NCI-H2107 treated with DMSO at 0.1 percent for 48 hours (cell line): ENCODE measurements at regions not wholly inside any gene's neighbourhood (a gene's known extent, or its start where the extent isn't known, plus 50 kb on each side); places are given as distances from the start of the nearest gene placed in this dataset.

Experiments used
- DNase-seq: peaks from one replicate; lab custom pipeline; 2025; ENCODE audit not compliant: unreplicated experiment; lab: John Stamatoyannopoulos, UW

DNA sequence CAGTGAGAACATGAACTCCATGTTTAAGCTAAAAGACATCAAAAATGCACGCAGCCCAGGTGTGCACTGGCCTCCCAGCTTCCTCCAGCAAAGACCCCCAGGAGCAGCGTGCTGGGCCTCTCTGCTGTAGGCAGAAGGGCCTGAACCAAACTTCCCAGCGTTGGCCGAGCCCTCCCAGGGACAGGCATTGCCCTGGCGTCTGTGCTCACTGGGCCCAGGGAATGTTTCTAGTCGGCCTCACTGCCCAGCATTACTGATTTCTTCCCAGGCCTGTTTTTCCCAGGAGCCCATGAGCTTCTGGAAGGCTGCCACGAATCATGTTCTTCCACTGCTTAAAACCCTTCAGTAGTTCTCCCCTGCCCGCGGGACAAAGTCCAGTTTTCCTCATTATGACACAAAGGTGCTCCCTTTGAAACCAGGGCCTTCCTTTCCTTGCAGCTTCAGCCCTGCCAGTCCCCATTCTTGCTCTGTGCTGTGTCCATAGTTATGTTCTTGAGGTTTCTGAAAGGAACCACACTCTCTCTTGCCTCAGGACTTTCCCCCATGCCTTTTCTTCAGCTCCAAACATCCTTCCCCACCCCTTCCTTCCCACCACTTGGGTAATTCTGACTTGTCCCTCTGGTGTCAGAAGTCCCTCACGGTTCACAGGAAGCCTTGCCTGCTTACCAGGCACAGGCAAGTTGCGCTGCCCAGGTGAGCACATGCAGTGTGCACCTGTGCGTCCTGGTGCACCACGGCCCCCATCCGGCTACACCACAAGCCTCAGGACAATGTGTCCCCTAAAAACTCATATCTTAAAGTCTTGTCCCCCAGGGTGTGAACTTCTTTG is 93.4 kb upstream of the ENPP6 start:
- DNase-seq: no peak

DNA sequence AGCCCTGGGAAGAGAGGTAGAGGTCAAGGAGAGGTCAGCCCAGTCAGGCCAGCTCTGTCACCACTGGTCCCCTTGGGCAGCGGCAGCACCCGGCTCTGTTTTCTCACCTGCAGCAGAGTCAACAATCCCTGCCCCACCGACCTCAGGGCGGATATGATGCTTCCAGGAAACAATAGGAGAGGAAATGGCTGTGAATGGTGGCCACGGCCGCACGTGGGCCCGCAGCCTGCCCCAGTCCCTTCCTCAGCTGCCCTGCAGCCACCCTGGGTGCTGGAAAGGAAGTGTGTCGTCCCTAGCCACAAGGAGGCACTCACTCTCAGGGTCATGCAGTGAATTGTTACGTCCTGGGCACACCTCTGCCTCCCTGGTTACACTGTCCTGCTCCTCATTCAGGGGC is 92.5 kb upstream of the ENPP6 start:
- no peak for DNase-seq

DNA sequence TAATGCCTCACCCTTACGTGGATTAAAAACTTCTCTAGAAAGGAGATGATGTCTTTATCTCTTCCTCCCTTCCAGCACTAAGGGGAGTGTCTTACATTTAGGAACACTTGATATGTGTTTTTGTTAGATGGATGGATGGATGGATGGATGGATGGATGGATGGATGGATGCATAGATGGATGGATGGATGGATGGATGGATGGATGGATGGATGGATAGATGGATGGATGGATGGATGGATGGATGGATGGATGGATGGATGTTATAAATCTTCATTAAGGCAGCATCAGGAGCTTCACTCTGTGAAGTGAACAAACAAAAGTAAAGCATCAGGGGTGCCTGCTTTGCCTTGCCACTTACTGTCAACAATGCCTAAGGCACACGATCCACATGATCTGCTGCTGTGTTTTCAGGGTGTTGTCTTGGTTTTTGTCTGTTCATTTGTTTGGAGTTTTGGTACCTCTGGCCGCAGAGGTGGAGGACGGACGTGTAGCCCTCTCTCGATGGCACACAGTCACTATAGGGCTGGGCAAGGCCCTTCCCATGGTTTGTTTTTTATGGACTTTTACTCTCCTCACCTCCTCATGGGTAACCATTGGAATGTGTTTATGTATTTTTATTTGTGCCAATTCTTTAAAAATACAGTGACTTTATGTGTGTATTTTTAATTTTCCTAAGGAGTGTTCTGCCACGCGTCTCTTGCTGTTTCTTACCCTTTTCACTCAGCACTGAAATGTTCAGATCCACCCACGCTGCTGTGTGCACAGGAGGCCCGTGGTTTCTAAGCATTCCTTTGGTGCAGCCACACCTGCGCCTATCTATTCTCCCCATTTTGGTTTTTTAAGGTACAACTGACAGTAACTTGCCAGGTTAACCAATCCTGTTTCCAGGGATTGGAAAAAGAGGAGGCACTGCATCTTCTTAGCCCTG is 91.8 kb upstream of the ENPP6 start:
- no peak for DNase-seq

- no peak for DNase-seq
These were observed 89.3 kb upstream of the ENPP6 start for GRCh38 chr4:184306949-184307348.

- DNase-seq: no peak
These were observed 88.8 kb upstream of the ENPP6 start for GRCh38 chr4:184306470-184306869.

DNA sequence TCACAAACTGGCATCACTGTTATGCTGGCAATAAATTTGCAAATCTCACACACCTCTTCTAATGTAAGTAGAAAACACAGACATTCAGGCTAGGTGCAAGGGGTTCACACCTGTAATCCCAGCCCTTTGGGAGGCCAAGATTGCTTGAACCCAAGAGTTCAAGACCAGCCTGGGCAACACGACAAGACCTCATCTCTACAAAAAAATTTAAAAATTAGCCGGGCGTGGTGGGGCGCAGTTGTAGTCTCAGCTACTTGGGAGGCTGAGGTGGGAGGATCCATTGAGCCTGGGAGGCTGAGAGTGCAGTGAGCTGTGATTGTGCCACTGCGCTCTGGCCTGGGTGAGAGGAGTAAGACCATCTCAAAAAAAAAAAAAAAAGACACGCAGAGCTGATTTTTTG is 83.1 kb upstream of the ENPP6 start:
- no peak for DNase-seq

GRCh38 chr4:184298254-184298653 is 80.6 kb upstream of the ENPP6 start:
- DNase-seq: no peak

DNA sequence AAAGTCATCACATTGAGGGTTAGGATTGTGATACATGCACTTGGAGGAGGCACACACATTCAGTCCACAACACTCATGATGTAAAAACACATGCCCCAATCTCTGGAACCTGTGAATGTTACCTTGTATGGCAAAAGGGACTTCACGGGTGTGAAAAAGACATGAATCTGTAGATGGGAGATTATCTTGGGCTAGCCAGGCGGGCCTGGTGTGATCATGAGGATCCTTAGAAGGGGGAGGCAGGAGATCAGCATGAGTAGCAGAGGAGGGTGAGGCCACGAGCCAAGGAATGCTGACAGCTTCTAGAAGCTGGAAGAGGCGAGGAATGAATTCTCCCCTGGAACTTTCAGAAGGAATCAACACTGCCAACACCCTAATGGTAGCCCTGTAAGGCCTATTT is 77.5 kb upstream of the ENPP6 start:
- DNase-seq: no peak

- no peak for DNase-seq
These were observed 77.0 kb upstream of the ENPP6 start for GRCh38 chr4:184294606-184295133.

DNA sequence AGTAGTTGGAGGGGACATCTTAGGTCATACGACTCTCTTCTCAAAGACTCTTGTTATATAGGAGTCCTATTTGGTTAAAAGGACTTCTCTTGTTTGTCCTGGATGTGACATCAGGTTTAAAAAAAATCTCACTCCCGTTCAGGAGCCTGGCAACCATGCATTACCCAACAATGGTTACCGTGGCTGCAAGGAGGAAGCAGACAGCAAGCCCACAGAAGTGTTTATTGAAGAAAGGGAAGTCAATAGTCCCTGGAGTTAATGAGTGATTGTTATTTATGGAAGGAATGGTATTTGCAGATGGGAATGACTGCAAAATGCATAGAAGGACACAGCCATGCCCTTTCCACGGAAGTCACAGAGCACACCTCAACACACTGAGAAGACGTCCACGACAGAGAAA is 75.9 kb upstream of the ENPP6 start:
- DNase-seq: peak; percentile 47

DNA sequence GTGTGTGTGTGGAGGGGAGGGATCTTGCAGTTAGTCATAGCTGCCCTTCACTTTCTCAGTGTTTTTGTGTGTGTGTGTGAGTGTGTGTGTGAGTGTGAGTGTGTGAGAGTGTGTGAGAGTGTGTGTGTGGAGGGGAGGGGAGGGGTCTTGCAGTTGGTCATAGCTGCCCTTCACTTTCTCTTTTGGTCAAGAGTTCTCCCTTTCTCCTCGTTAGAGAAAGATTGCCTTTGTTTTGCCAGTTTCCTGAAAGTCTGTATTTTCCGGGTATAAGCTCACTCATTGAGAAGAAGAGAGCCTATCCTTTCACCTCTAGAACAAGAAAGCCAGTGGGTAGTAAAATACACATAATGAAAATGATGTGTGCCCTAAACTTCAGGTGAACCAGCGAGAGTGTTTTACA is 75.2 kb upstream of the ENPP6 start:
- DNase-seq: no peak

GRCh38 chr4:184292465-184292867 is 74.8 kb upstream of the ENPP6 start:
- no peak for DNase-seq

DNA sequence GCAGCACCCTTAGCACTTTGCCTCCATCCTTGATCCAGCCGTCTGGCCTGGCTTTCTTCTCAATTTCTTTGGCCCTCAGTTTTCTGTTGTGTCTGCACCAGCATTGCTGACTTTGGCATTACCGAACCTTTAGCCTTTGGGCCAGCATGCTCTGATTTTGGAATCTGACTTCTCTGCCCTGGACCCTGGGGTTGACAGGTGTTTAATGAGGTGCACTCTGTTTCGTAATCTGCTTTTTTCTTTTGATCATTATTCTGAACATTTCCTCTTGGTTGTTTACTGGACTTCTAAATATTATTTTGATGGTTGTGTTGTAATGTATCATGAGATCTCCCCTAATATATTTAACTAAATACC is 71.5 kb upstream of the ENPP6 start:
- no peak for DNase-seq

GRCh38 chr4:184288451-184289178 is 70.9 kb upstream of the ENPP6 start:
- DNase-seq: peak; percentile 23

- DNase-seq: peak; percentile 70
These were observed 70.1 kb upstream of the ENPP6 start for GRCh38 chr4:184287697-184288255.

GRCh38 chr4:184286358-184286757 is 68.7 kb upstream of the ENPP6 start:
- DNase-seq: no peak

DNA sequence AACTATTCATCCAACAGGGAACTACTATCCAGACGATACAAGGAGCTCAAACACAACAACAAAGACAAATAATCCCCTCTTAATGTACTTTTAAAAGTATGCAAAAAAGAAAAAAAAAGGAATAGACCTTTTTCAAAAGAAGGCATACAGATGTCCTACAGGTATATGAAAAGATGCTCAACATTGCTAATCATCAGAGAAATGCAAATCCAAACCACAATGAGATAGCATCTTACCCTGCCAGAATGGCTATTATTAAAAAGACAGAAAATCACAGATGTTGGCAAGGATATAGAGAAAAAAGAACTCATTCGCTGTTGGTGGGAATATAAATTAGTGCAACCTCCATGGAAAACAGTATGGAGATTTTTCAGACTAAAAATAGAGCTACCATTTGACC is 67.1 kb upstream of the ENPP6 start:
- DNase-seq: no peak

- no peak for DNase-seq
These were observed 66.6 kb upstream of the ENPP6 start for GRCh38 chr4:184284336-184284690.

- no peak for DNase-seq
These were observed 66.1 kb upstream of the ENPP6 start for GRCh38 chr4:184283659-184284335.

DNA sequence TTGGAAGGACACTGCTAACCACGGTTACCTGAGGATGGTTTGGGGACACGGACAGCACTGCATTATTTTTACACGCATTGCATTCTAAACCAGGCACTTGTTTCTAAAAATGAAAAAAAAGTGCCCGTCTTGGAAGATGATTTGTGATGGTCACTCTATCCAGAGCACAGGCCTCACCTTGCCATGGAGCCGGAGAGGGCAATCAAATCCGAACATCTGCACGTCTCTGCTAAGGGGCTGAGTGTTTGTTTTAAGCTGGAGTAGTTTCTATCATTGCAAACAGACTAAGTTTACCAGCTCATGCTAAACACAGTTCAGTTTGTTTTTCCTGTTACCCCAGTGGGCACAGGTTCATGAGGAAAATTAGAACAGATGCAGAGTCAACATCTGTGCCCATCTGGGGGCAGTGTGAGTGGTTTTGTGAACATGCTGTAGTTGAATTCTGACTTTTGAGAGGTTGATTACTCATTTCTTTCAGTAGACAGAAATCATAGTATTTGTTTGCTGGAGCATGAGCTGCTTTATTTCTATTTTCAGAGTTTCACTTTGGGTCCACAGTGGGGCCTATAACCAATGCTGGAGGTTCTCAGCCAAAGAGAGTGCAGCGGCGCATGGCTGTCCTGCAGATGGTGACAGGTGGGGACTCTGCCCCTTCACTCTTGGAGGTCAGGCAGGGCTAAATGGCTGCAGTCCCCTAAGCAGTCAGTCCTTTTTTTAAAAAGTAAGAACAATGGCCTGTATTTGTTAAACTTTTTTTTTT is 65.4 kb upstream of the ENPP6 start:
- DNase-seq: no peak
